GM18520 (cell line): ENCODE measurements at regions not wholly inside any gene's neighbourhood (a gene's known extent, or its start where the extent isn't known, plus 50 kb on each side); places are given as distances from the start of the nearest gene placed in this dataset.
"Not testable (repeated sequence)": the region's sequence is repeated elsewhere in the genome, so short reads cannot be mapped to it uniquely, and the experiment has no call there.

ENCODE experiments used
- ATAC-seq: cut with Tn5 transposase; IDR thresholded peaks from one replicate; pipeline ENCODE4 v1.9.1; 2021; ENCODE audit not compliant: unreplicated experiment

- ATAC-seq, result peak; percentile 69
Measured at GRCh38 chr3:18237251-18238005, 187.7 kb downstream of the SATB1 start.

- ATAC-seq, result no peak
Measured at GRCh38 chr3:18236726-18237125, 188.4 kb downstream of the SATB1 start.

- ATAC-seq, result no peak
Measured at GRCh38 chr3:18234717-18235335, 190.3 kb downstream of the SATB1 start.

- ATAC-seq, result no peak
Measured at GRCh38 chr3:18233987-18234716, 191.0 kb downstream of the SATB1 start.

GRCh38 chr3:18232317-18232716, 192.8 kb downstream of the SATB1 start:
- ATAC-seq, result no peak

- no peak for ATAC-seq
Measured at GRCh38 chr3:18228060-18228459, 197.1 kb downstream of the SATB1 start.

- no peak for ATAC-seq
Measured at GRCh38 chr3:18225709-18226108, 199.4 kb downstream of the SATB1 start.

GRCh38 chr3:18224426-18224825, 200.7 kb downstream of the SATB1 start:
- no peak for ATAC-seq

GRCh38 chr3:18223974-18224373, 201.2 kb downstream of the SATB1 start:
- ATAC-seq, result peak; percentile 16

GRCh38 chr3:18223571-18223970, 201.6 kb downstream of the SATB1 start:
- peak; percentile 95 for ATAC-seq

GRCh38 chr3:18222686-18223085, 202.5 kb downstream of the SATB1 start:
- no peak for ATAC-seq

GRCh38 chr3:18217507-18218174, 207.5 kb downstream of the SATB1 start:
- ATAC-seq, result no peak

- no peak for ATAC-seq
Measured at GRCh38 chr3:18216996-18217395, 208.1 kb downstream of the SATB1 start.

- ATAC-seq, result no peak
Measured at GRCh38 chr3:18215639-18216038, 209.5 kb downstream of the SATB1 start.

GRCh38 chr3:18211116-18211515, 214.0 kb downstream of the SATB1 start:
- ATAC-seq, result no peak

GRCh38 chr3:18208856-18209255, 216.3 kb downstream of the SATB1 start:
- ATAC-seq, result no peak

GRCh38 chr3:18208091-18208490, 217.0 kb downstream of the SATB1 start:
- no peak for ATAC-seq

- no peak for ATAC-seq
Measured at GRCh38 chr3:18207226-18207625, 217.9 kb downstream of the SATB1 start.

- not testable (repeated sequence) for ATAC-seq
Measured at GRCh38 chr3:18205701-18206100, 219.4 kb downstream of the SATB1 start.

GRCh38 chr3:18201315-18201714, 223.8 kb downstream of the SATB1 start:
- no peak for ATAC-seq

GRCh38 chr3:18199757-18200156, 225.4 kb downstream of the SATB1 start:
- no peak for ATAC-seq
